ENCODE measurements at regions not wholly inside any gene's neighbourhood (a gene's known extent, or its start where the extent isn't known, plus 50 kb on each side); places are given as distances from the start of the nearest gene placed in this dataset.
"Not testable (repeated sequence)": the region's sequence is repeated elsewhere in the genome, so short reads cannot be mapped to it uniquely, and the experiment has no call there.

- TF ChIP-seq POLR2A (IDR thresholded peaks at IDR 0.05) = no peak
- no peak for TF ChIP-seq EP300 (IDR thresholded peaks at IDR 0.05)
- TF ChIP-seq, protein P1, sequence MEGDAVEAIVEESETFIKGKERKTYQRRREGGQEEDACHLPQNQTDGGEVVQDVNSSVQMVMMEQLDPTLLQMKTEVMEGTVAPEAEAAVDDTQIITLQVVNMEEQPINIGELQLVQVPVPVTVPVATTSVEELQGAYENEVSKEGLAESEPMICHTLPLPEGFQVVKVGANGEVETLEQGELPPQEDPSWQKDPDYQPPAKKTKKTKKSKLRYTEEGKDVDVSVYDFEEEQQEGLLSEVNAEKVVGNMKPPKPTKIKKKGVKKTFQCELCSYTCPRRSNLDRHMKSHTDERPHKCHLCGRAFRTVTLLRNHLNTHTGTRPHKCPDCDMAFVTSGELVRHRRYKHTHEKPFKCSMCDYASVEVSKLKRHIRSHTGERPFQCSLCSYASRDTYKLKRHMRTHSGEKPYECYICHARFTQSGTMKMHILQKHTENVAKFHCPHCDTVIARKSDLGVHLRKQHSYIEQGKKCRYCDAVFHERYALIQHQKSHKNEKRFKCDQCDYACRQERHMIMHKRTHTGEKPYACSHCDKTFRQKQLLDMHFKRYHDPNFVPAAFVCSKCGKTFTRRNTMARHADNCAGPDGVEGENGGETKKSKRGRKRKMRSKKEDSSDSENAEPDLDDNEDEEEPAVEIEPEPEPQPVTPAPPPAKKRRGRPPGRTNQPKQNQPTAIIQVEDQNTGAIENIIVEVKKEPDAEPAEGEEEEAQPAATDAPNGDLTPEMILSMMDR (IDR thresholded peaks at IDR 0.05) = no peak
- H3K9me3 ChIP-seq = no peaks in the 10 kb centered on the region
- DNase-seq = no peak
- no peaks in the 10 kb centered on the region for H3K36me3 ChIP-seq
- intact Hi-C loops (cut with DNase I) = no loop called here
- no peak overlapping the region for H3K4me3 ChIP-seq
- 86 to 92% (median 87%) methylated on average over 6 of the region's 6 CpGs for WGBS, 3 donors
- no peaks in the 10 kb centered on the region for H3K27me3 ChIP-seq
- H3K4me1 ChIP-seq (ENCODE audit: insufficient read depth) = no peaks in the 10 kb centered on the region
- H3K27ac ChIP-seq = no peak overlapping the region
Observed at GRCh38 chr22:22789922-22790845, 97.4 kb upstream of the IGLL5 start.

- DNase-seq = no peak
- WGBS, 3 donors = 56 to 59% (median 57%) methylated on average over 10 of the region's 10 CpGs
Observed at GRCh38 chr22:22791438-22792181, 96.0 kb upstream of the IGLL5 start.

GRCh38 chr22:22792205-22792786, 95.3 kb upstream of the IGLL5 start:
- intact Hi-C loops (cut with DNase I); H3K27ac ChIP-seq; H3K4me1 ChIP-seq (ENCODE audit: insufficient read depth); H3K4me3 ChIP-seq; DNase-seq; H3K9me3 ChIP-seq; H3K27me3 ChIP-seq; H3K36me3 ChIP-seq: not testable (repeated sequence)
- WGBS, 3 donors = 79 to 94% (median 87%) methylated on average over 4 of the region's 4 CpGs

More at GRCh38 chr22:22791438-22792181, 96.0 kb upstream of the IGLL5 start:
- H3K27ac ChIP-seq = no peak overlapping the region
- no peaks in the 10 kb centered on the region for H3K27me3 ChIP-seq
- intact Hi-C loops (cut with DNase I) = no loop called here
- no peak overlapping the region for H3K4me3 ChIP-seq
- no peaks in the 10 kb centered on the region for H3K9me3 ChIP-seq
- no peaks in the 10 kb centered on the region for H3K4me1 ChIP-seq (ENCODE audit: insufficient read depth)
- TF ChIP-seq POLR2A (IDR thresholded peaks at IDR 0.05) = no peak
- TF ChIP-seq, protein P1 (IDR thresholded peaks at IDR 0.05) = no peak
- TF ChIP-seq EP300 (IDR thresholded peaks at IDR 0.05) = no peak
- H3K36me3 ChIP-seq = no peaks in the 10 kb centered on the region

DNA sequence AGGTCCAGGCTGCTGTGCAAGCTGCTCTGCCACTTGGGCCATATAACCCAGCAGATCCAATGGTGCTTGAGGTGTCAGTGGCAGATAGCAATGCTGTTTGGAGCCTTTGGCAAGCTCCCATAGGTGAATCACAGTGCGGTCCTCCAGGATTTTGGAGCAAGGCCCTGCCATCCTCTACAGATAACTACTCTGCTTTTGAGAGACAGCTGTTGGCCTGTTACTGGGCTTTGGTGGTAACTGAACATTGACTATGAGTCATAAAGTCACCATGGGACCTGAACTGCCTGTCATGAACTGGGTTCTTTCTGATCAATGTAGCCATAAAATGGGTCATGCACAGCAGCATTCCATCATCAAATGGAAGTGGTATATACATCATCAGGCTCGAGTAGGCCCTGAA, 92.0 kb upstream of the IGLL5 start:
- DNase-seq; intact Hi-C loops (cut with DNase I); H3K36me3 ChIP-seq; H3K27ac ChIP-seq; H3K4me1 ChIP-seq (ENCODE audit: insufficient read depth); H3K4me3 ChIP-seq; H3K27me3 ChIP-seq; H3K9me3 ChIP-seq: not testable (repeated sequence)
- whole genome bisulfite sequencing, 3 donors = 60 to 94% (median 80%) methylated on average over 2 of the region's 2 CpGs

- intact Hi-C loops (cut with DNase I) = no loop called here
- no peak overlapping the region for H3K27ac ChIP-seq
- H3K4me1 ChIP-seq (ENCODE audit: insufficient read depth) = no peaks in the 10 kb centered on the region
- H3K9me3 ChIP-seq = no peaks in the 10 kb centered on the region
- WGBS, 3 donors = 90 to 97% (median 96%) methylated on average over 2 of the region's 2 CpGs
- no peaks in the 10 kb centered on the region for H3K27me3 ChIP-seq
- TF ChIP-seq EP300 (IDR thresholded peaks at IDR 0.05) (no peak), POLR2A (IDR thresholded peaks at IDR 0.05) (no peak)
- TF ChIP-seq, protein P1 (IDR thresholded peaks at IDR 0.05) = no peak
- no peak overlapping the region for H3K4me3 ChIP-seq
- no peak for DNase-seq
- no peaks in the 10 kb centered on the region for H3K36me3 ChIP-seq
Observed at GRCh38 chr22:22796724-22797123, 90.9 kb upstream of the IGLL5 start.

Measured in ovary (tissue), 7 donors.